Heart left ventricle (tissue), 13 donors: ENCODE measurements at regions not wholly inside any gene's neighbourhood (a gene's known extent, or its start where the extent isn't known, plus 50 kb on each side); places are given as distances from the start of the nearest gene placed in this dataset.

Experiments used
- POLR2A ChIP-seq, 2 donors: fragments of 450-650 bp; IDR thresholded peaks; one replicate each; pipeline ENCODE4 v1.6.1; 2017; ENCODE audit warnings: antibody characterized with exemption in 2 of 2, mild to moderate bottlenecking in 2 of 2, moderate library complexity in 2 of 2
- TF ChIP-seq, protein P1 (sequence below), 12 donors: fragments of 200-600 bp; sonication (generic) in 4 of 12; IDR thresholded peaks; one replicate each; pipeline versions ENCODE4 v1.5.0 to v1.8.0; 2018 to 2022; ENCODE audit warnings: antibody characterized with exemption in 12 of 12, mild to moderate bottlenecking in 5 of 12
- donor health status: ischemic (EF 13 %, LVEDD 7.1; RV severe dilation, severe dysfunction).
- donor health status: DM: no; HTN: yes; CAD: no.
- donor health status: DM: no; HTN: no; CAD: no.
- donor health status: ischemic (EF 25% LVEDD 6.9; RV normal size, moderate dysfunction).
- donor health status: ischemic (EF 25% LVEDD 5.7; RV mildly dilated, moderate dysfunction).
- donor health status: ischemic (EF 35%, LVEDD 5.7; RV mildly dilated, moderate dysfunction).
- donor health status: nonischemic (EF 11% LVEDD 7.7; RV severe dilation, severe dysfunction).
- donor health status: DM: yes; HTN: yes; CAD: no.
- donor health status: PGD.
- donor health status: ischemic (EF 29% LVEDD 5.4; RV normal size, mild dysfunction).
- donor health status: nonischemic (EF 23%, LVEDD 6.1; RV moderate dilation, normal function).

DNA sequence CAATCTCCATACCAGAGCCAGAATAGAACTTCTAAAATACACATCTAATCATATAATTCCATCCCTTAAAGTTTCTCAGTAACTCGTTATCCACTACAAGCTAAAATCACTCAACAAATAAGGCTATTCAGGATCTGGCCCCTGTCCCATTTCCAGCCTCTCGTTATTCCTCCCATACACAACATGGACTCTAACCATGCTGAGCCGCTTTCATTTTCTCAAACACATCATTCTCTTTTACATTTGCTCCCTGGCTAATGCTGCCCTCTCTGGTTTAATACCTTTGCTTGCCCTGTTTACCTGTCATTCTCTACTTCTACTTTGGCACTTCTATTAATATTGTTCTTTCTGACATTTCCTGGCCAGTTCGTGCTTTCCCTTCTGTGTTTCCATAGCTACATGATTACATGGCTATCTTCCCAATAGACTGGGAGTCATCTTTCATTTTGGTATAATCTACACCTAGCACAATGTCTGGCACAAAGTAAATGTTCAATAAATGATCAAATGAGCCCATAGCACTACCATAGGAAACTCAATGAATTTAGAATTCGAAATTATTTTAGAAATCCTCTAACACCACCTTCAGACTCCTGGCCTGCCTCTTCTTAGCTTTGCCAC is 163.6 kb upstream of the VRK2 start:
- TF ChIP-seq, protein P1, sequence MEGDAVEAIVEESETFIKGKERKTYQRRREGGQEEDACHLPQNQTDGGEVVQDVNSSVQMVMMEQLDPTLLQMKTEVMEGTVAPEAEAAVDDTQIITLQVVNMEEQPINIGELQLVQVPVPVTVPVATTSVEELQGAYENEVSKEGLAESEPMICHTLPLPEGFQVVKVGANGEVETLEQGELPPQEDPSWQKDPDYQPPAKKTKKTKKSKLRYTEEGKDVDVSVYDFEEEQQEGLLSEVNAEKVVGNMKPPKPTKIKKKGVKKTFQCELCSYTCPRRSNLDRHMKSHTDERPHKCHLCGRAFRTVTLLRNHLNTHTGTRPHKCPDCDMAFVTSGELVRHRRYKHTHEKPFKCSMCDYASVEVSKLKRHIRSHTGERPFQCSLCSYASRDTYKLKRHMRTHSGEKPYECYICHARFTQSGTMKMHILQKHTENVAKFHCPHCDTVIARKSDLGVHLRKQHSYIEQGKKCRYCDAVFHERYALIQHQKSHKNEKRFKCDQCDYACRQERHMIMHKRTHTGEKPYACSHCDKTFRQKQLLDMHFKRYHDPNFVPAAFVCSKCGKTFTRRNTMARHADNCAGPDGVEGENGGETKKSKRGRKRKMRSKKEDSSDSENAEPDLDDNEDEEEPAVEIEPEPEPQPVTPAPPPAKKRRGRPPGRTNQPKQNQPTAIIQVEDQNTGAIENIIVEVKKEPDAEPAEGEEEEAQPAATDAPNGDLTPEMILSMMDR (IDR thresholded peaks at IDR 0.05) = no peak
- TF ChIP-seq POLR2A (IDR thresholded peaks at IDR 0.05) = no peak
